ENCODE measurements at regions not wholly inside any gene's neighbourhood (a gene's known extent, or its start where the extent isn't known, plus 50 kb on each side); places are given as distances from the start of the nearest gene placed in this dataset.

DNA sequence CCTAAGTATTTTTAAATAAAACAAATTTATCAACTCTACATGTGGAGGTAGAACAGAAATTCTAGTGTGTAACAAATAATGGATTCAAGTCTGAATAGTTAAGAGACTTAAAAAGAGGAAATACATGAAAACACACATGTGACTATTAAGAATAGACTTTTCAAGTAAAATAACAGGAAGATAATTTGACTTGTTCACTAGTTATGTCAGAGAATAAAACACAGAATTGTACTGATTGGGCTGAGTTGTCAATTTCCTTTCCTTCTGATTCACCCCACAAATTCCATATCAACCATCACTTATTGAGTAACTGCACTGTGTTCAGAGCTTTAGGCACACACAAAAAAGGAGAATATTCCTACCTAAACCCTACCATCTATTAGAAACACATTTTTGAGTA, 557.2 kb downstream of the TUSC7 start:
- no peak for TF ChIP-seq EZH2 (IDR thresholded peaks at IDR 0.05; ENCODE audit: insufficient read depth, poor library complexity, severe bottlenecking)
- TF ChIP-seq EZH2phosphoT487 (IDR thresholded peaks at IDR 0.05; ENCODE audit: insufficient read depth, low read depth) = no peak

All from GM23248 (cell line).